HG03442 (cell line): ENCODE measurements at regions not wholly inside any gene's neighbourhood (a gene's known extent, or its start where the extent isn't known, plus 50 kb on each side); places are given as distances from the start of the nearest gene placed in this dataset.

Source experiments
- ATAC-seq: cut with Tn5 transposase; IDR thresholded peaks from one replicate; pipeline ENCODE4 v1.9.1; 2021; ENCODE audit warnings: mild to moderate bottlenecking, moderate library complexity; ENCODE audit not compliant: unreplicated experiment

DNA sequence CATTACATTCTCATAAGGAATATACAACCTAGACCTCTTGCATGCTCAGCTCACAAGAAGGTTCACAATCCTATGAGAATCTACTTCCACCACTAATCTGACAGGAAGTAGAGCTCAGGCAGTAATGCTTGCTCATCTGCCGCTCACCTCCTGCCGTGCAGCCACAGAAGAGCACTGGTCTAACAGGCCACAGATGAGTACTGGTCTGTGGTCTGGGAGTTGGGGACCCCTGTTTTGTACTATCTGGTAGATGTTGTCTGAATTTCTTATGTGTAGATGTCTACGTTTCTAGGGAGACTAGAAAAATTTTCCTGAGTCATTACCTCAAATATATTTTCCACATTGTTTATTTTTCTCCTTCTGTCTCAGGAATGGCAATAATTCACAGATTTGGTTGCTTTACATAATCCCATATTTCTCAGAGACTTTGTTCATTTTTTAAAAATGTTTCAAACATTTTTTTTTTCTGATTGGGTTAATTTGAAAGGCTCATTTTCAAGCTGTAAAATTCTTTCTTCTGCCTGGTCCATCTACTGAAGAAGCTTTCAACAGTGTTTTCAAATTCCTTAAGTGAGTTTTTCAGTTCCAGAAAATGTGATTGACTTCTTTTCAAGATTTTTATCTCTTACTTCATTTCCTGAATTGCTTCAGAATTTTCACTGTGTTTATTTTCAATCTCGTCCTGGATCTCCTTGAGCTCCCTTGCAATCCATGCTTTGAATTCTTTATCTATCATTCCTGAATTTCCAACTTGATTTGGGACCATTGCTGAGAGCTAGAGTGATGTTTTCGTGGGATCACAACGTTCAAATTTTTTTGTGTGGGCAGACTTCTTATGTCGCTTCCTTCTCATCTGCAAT, 1322.2 kb downstream of the PCDH9 start:
- ATAC-seq, result no peak

DNA sequence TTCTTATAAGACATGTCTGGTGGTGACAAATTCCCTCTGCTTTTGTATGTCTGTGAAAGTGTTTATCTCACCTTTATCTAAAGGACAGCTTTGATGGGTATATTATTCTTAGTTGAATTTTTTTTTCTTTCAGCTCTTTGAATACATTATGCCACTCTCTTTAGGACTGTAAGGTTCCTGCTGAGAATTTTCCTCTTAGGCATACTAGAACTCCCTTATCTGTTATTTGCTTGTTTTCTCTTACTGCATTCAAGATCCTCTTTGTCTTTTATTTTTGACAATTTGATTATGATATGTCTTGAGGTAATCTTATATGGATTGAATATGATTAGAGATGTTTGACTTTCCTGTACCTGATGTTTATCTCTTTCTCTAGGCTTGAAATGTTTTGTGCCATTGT, 1328.4 kb downstream of the PCDH9 start:
- no peak for ATAC-seq

DNA sequence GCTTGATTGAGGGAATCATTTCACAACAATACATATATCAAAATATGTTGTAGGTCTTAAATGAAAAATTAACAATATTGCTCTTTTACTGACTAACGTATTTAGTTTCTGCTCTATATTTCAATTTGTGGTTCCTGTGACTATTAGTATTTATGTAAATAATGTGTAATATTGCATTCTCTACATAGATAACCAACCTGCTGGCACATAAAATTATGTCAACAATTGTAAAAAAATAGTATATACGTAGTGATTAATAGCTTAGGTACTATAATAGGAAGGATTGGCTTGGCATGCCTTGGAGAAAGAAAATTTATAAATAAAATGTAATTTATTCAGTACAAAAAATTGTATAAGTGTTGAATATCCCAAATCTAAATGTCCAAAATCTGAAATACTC, 1336.1 kb downstream of the PCDH9 start:
- ATAC-seq, result no peak

DNA sequence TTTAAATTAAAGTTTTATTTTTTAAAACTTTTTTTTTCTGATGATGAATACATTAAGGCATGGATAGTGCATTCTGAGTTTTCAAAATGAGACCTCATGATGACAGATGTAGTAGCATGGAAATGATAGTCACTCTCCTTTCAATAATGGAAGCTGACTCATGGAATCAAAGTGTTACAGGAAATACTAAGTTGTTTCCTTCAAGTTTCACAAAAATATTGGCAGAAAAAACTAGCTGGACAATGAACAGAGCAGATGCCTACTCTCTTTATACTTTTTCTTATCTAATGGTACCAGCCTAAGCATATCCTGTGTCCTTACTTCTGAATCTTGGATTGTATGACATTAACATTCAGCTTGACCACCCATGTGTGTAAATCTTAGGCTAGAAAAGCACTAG, 1337.3 kb downstream of the PCDH9 start:
- ATAC-seq, result no peak

DNA sequence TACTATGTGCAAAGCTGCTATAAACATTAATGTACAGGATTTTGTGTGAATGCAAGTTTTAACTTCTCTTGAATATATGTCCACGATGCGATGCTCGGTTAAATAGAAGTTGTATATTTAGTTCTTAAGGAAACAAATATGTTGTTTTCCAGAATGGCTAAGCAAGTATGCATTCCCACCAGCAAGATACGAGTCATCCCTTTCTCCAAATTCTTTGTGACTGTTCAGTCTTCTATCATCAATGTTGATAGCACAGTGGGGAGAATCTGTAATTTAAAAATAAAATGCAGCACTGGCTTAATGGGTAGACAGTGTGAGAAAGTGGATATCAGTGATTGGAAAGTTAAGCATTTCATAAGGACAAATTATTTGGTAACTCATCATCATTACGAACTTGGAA, 1340.8 kb downstream of the PCDH9 start:
- ATAC-seq, result no peak

DNA sequence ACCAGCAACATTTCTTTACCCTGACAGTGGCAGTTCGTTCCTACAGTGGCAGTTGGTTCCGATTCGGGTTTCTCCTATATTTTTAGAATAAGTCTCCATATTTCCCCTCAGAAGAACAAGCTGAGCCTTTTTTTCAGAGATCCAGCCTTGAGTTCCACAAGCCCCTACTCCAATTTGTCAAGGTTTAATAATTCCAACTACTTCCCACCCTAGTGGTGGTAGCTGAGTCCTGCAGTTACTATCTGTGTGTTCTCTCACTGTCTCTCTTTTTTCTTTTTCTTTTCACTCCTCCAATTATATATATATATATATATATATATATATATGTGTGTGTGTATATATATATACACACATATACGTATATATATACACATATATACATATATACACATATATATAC, 1347.3 kb downstream of the PCDH9 start:
- no peak for ATAC-seq

DNA sequence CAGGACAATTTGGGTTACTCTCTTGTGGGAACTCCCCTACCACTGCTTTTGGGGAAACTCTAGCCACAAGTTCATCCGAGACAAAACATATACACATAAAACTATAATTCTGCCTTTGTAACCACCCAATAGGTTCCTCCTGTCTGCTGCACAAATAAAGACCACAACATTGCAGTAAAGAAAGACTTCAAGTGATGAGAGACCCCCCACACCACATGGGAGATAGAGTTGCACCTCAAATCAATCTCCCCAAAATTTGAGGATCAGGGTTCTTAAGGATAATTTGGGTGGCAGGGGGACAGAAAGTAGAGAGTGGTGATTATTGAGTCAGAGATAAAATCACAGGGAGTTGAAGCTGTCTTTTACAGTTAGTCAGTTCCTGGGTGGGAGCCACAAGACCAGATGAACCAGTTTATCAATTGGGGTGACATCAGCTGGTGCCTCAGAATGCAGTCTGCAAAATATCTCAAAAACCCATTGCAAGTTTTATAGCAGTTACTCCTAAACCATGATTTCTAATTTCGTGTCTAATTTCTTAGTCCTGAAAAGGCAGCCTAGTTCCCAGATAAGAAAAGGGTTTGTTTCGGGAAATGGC, 1348.5 kb downstream of the PCDH9 start:
- ATAC-seq, result no peak

DNA sequence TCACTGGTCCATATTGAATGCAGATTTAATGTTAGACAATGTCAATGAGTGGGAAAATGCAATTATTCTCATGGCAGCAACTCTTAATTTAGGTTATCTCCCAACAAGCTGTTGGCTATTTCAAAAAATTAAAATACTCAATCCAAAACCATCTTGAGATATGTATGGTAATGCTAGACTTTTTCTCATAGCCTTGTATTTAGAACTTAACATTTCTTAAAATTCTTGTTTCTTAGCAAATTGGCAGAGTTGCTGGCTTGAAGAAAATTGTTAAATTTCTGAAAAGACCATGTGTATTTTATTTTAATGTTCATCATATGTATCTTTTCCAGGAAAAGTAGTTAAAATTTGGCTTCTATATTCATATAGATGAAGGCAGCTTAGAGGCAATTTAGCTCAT, 1355.1 kb downstream of the PCDH9 start:
- no peak for ATAC-seq

DNA sequence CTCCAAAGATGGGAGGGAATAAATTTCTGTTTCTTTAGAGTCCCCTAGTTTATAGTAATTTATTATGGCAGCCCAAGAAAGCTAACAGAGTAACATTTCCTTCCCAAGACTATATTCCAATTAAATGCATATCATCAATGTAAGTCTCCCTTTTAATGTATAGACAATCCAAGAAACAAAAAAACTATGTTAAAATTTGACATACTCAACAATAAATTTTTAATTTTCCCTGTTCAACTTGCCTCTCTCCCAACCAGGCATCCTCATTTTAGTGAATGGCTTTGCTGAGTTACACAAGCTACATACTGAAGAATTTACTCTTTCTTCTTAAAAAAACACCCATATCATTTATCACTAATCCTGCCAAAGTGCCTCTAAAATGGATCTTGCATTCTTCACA, 1357.7 kb downstream of the PCDH9 start:
- no peak for ATAC-seq

DNA sequence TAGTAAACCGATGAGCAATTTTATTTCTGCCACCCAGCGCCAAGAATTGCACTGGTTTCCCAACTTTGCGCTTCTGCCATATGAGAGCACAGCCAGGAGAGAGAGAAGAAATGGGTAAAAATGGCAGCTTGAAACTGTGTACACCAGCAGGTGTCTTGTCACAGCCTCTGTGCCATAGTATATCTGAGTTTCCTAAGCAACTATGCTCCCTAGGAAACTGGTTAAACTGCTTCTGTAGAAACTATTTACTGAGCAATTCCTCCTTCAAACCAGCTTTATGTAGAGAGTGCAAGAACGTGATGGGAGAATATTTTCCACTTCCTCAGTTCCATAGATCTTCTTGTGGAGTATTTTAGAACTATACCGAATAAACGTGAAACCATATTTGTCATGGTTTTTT, 1361.3 kb downstream of the PCDH9 start:
- no peak for ATAC-seq

DNA sequence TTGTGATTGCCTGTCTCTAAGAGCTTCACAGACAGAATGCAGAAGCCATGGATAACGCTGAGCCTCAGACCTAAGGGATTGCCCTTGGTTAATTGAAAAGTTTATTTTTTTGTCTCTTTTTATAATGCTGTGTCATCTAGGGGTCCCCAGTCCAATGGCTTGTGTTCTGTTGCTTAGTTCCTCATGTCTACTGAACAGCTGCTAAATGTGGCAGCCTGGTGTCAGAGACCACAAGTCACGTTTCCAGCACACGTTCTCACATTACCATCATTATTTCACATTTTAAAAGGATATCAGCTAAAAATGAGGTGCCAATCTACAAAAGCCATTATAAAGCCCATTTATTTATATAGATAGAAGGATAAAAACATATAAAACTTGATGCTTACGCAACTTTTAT, 1362.0 kb downstream of the PCDH9 start:
- ATAC-seq, result no peak

DNA sequence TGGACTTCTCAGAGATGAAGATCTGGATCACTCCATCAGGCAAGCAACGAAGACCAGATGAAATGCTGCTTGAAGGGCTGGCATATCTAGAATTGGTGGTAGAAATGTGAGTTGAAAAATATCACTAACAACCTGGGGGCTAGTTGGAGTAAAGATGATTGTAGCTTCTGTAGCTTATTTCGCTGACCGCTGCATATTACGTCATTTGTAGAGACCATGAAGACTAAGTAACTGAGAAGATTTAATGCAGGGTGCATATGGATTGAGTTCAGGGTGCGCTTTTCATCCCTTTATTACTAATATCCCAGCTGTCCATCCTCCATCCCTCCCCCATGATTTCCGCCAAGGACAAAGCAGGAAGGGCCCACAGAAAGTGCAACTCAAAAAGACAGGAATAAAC, 1364.0 kb downstream of the PCDH9 start:
- ATAC-seq, result no peak

DNA sequence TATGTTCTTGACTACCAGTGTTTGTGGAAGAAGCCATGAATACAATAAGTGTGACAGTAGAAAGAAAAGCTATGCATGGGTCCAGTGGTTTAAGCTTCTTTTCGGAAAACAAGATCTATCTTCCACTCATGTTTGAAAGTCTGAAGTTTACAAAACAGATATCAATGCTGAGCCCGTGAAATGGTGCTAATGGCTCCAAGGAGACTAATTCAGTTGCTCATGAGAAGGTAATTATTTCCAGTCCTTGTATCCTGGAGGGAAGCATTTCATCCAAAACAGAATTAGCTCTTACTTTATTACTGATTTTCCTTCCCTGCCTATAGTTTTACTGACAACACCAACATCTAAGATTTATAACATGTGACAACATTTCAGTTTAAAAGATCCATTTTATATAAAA, 1364.9 kb downstream of the PCDH9 start:
- no peak for ATAC-seq

DNA sequence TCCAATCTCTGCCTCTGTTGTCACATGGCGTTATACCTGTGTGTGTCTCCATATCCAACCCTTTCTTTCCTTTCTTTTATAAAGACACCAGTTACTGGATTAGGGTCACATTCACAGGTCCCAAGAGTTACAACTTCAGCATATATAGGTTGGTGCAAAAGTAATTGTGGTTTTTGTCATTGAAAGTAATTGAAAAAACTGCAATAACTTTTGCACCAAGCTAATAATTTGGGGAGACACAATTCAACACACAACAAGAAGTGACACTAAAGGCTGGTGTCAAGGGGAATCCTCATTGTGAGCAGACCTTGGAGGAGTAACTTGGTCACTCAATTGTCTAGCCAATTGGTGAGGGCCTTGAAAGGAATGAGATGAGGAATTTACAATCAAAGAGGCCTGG, 1366.1 kb downstream of the PCDH9 start:
- no peak for ATAC-seq

DNA sequence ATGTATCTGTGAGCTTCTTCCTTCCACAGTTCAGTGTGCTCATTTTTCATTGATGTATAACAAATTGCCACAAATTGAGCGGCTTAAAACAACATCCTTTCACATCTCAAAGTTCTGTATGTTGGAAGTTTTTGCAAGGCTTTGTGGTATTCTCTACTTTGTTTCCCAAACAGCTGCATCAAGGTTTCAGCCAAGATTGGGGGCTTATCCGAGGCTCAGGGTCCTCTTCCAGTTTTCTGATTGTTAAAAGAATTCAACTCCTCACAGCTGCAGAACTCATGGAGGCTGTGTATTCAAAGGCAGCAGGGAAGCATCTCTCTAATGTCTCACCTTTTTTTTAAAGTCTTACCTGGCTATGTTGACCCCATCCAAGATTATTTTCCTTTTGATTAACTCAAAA, 1369.8 kb downstream of the PCDH9 start:
- no peak for ATAC-seq

DNA sequence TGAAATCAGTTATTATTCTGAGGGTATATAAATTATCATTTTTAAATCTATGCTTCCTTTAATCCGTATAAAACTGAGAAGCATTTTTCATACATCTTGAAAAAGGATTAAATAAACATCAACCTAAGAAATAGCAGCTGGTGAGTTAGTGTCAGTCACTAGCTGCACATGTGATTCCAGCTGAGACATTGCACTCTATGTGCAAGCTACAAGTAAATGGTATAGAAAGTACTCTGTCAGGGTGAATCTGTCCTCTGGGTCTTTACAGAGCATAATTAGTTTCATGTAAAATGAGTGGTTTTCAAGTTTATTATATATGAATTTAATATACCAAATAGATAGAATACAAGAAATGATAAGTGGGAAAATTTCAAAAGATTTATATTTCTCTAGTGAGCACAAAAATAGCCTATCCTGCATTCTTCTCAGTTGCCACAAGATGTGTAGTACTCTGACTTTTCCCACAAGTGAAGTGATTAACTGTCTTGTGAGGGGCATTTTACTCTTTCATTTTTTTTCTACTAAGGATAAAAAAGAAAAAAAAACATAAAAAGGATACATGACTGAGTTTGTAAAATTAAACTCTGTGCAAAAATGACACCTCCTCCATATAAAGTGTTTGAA, 1372.1 kb downstream of the PCDH9 start:
- no peak for ATAC-seq

DNA sequence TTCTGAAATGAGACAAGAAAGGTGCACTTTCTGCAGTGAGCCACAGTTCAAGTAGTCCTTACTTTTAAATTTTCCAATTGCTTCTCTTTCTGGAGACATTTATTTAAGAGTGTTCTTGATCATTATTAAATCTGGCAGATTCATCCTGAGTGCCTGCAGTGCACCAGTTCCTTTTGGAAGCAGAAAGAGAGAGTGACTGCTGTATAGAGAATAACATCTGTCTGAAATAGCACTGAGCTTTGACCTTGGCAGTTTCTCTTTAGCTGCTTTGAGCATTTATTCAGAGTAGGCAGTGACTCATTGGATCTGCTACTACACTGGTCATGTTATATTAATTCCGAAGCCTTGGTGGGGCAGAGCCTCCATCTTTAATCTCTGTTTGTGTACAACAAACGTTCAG, 1373.7 kb downstream of the PCDH9 start:
- ATAC-seq, result no peak

DNA sequence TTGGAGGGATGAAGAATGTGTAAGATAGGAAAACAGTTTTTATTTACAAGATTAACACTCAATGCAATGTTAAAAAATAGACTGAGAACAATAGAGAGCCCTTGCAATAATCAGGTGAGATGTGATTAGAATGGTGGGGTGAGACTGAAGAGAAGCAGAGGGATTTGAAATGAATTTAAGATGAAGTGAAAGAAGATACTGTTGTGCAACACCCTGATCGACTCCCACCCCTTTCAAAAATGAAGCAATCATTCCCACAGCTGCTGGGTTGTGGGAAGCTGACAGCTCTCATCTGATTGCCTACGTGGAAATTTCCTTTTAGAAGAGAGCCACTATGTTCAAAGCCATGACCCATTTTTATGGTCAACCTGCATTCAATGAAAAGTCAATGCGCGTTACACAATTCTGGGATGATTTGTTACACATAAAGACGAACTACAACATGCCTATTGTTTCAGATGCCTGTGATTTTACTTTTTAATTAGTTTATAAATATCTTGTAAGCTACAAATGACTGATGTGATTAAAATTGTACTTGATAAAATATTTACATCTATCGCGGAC, 1374.8 kb downstream of the PCDH9 start:
- ATAC-seq, result no peak

DNA sequence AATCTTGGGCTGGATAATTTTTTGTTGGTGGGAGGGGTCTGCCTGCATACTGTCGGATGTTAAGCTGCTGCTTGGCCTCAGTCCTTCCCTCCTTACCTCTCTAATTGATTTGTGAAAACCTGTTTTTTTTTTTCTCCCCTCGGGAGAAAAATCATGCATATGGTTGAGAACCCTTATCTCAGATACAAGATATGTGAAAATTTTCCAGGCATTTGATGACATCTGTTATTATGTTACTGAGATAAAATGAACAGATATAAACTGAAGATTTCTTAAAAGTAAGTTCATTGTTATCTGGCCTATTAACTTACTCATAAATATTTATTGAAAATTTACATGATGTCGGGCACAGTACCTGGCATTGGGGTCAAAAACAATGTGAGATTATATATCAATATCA, 1375.7 kb downstream of the PCDH9 start:
- no peak for ATAC-seq

DNA sequence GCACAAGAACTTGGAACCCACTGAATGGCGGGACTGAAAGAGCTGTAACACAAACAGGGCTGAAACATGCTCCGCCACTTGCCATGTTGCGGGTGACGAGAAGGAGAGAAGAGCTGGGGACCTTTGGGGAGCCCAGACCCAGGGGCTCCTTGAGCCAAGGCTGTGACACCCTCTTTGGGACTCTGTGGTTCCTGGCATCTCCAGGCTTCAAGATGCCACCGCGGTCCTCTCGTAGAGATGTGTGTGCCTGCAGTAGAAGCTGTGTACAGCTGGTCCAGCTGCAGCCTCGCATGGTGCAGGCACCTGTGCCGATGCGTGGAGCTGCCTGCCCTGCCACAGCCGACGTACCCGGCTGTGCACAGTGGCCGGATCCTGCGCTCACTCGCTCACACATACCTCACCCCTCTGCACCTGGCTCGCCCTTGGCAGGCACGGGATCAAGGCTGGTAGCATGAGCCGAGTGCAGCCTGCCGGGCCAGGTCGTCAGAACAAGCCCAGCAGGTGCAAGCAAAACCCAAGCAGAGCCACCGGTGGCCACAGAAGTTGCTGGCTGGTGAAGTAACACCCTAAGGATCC, 1385.8 kb downstream of the PCDH9 start:
- ATAC-seq, result no peak

DNA sequence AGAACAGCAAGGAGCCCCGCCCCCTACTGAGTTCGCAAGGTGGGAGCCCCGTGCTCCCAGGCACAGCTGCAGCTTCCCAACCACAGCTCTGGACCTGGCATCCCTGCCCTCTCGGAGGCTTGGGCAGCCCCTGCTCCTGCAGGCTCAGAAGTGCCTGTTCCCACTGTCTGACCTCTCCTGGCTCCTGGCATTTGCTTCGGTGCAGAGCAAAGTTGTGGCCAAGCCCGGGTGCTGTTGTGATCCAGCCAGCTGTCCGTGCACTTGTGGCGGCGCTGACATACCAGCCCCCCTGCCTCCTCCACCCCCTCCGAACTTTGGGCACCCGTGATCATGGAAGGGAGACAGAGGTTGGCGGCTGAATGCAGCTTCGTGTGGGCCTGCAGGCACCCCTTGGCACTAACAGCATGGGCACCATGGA, 1386.8 kb downstream of the PCDH9 start:
- no peak for ATAC-seq

DNA sequence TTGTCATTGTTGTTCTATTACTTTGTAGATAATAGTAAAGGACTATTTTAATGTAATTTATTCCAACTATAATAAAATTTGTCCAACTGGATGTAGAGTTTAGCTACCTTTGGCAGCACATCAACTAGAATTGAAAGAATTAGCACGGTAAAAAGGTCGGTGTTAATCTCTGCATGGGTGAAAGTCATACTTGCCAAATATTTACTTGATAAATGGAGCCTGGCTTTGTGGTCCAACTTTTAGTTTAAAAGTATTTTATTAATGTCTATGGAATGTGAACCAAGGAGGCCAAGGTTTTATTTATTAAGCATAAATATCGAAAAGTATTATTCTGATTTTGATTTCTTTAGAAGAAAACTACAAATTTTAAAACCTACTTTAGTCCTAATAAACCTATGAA, 1389.0 kb downstream of the PCDH9 start:
- no peak for ATAC-seq
